ENCODE measurements at regions not wholly inside any gene's neighbourhood (a gene's known extent, or its start where the extent isn't known, plus 50 kb on each side); places are given as distances from the start of the nearest gene placed in this dataset.

DNA sequence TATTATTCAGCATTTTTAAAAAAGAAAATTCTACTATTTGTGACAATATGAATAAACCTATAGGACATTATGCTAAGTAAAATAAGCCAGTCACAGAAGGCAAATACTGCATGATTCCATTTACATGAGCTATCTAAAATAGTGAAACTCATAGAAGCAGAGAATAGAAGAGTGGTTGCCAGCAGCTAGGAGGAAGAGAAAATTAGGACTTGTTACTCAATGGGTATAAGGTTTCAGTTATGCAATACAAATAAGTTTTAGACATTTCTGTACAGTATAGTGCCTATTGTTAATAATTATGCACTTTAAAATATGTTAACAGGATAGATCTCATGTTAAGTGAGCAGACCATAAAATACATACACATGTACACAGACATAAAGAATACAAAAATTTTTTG, 73.8 kb upstream of the SPINK5 start:
- no peaks in the 10 kb centered on the region for H3K27me3 ChIP-seq
- intact Hi-C loops (cut with DNase I) = no loop called here
- ATAC-seq (no peak), DNase-seq (no peak), FAIRE-seq (no peak)
- H3K27ac ChIP-seq = no peak overlapping the region
- no peak overlapping the region for H3K4me3 ChIP-seq
- TF ChIP-seq, protein P1, sequence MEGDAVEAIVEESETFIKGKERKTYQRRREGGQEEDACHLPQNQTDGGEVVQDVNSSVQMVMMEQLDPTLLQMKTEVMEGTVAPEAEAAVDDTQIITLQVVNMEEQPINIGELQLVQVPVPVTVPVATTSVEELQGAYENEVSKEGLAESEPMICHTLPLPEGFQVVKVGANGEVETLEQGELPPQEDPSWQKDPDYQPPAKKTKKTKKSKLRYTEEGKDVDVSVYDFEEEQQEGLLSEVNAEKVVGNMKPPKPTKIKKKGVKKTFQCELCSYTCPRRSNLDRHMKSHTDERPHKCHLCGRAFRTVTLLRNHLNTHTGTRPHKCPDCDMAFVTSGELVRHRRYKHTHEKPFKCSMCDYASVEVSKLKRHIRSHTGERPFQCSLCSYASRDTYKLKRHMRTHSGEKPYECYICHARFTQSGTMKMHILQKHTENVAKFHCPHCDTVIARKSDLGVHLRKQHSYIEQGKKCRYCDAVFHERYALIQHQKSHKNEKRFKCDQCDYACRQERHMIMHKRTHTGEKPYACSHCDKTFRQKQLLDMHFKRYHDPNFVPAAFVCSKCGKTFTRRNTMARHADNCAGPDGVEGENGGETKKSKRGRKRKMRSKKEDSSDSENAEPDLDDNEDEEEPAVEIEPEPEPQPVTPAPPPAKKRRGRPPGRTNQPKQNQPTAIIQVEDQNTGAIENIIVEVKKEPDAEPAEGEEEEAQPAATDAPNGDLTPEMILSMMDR (IDR thresholded peaks at IDR 0.05) = no peak
- H3K36me3 ChIP-seq = no peaks in the 10 kb centered on the region
- H3K4me1 ChIP-seq = no peaks in the 10 kb centered on the region
- H3K9me3 ChIP-seq = no peaks in the 10 kb centered on the region

DNA sequence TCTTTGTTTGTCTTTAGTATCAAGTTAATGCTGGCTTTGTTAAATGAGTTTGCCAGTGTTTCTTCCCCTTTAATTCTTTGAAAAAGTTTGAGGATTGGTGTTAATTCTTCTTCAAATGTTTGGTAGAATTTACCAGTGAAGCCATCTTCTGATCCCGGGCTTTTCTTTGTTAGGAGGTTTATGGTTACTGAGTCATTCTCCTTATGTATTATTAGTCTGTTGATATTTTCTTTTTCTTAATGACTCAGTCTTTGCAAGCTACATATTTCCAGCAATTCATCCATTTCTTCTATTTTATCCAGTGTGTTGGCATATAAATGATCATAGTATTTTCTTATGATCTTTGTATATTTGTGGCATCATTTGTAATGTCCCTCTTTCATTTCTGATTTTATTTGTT, 74.5 kb upstream of the SPINK5 start:
- no peaks in the 10 kb centered on the region for H3K36me3 ChIP-seq
- H3K27me3 ChIP-seq = no peaks in the 10 kb centered on the region
- no peak overlapping the region for H3K27ac ChIP-seq
- H3K4me1 ChIP-seq = no peaks in the 10 kb centered on the region
- no peak for ATAC-seq
- FAIRE-seq = no peak
- no peak overlapping the region for H3K4me3 ChIP-seq
- WGBS, 2 donors = 49 to 79% methylated on average over 1 of the region's 1 CpG
- no peaks in the 10 kb centered on the region for H3K9me3 ChIP-seq
- no peak for DNase-seq
- TF ChIP-seq, protein P1 (IDR thresholded peaks at IDR 0.05) = no peak
- intact Hi-C loops (cut with DNase I) = no loop called here

DNA sequence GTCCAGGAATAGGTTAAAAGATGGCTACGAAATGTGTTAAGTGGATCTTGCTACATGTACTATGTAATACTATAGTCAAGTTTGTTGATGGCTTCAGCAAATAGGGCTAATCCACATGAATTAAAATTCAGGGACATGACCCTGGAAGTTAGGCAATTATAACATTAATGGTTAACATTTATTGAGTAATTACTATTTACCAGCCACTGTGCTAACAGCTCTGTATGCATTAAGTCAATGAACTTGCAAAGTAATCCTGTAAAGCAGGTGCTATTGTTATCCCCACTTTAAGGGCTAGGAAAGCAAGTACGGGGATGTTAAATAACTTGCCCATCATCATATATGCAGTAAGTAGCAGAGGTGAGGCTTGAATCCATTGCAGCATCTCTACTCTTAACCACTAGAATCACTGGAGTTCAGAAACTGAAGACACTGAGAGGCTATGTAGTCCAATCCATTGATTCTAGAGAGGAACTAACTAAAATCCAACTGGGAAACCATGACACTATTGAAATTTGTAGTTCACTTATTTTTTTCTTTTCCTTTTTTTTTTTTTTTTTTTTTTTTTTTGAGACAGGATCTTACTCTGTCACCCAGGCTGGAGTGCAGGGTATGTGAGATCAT, 77.5 kb upstream of the SPINK5 start:
- Histone ChIP-seq H3K27ac (no peak overlapping the region), H3K27me3 (no peaks in the 10 kb centered on the region), H3K9me3 (no peaks in the 10 kb centered on the region), H3K4me1 (no peaks in the 10 kb centered on the region), H3K4me3 (no peak overlapping the region), H3K36me3 (no peaks in the 10 kb centered on the region)
- FAIRE-seq (no peak), DNase-seq (no peak), ATAC-seq (no peak)
- 52 to 59% methylated on average over 2 of the region's 2 CpGs for WGBS, 2 donors
- intact Hi-C loops (cut with DNase I) = no loop called here
- TF ChIP-seq, protein P1 (IDR thresholded peaks at IDR 0.05) = no peak

DNA sequence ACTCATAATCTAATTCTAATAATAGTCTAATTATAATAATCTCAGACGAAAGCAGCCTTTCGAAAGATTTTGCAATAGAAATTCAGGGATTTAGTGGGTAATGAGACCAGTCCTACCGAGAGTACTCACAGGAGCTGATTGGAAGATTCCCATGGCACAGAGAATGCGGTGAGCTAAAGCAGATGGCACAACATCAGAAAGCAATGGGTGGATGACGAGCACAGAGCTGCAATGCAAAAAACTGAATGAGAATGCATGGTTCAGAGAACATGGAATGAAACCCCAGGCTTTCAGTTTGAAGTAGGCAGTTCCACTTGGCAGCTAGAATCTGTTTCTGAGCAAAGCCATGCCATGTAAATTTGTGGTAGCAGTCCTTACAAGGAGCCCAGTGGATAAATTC, 78.2 kb upstream of the SPINK5 start:
- Histone ChIP-seq H3K36me3 (no peaks in the 10 kb centered on the region), H3K9me3 (no peaks in the 10 kb centered on the region), H3K4me1 (no peaks in the 10 kb centered on the region), H3K27ac (no peak overlapping the region), H3K4me3 (no peak overlapping the region), H3K27me3 (no peaks in the 10 kb centered on the region)
- intact Hi-C loops (cut with DNase I) = no loop called here
- TF ChIP-seq, protein P1 (IDR thresholded peaks at IDR 0.05) = no peak
- DNase-seq (no peak), FAIRE-seq (no peak), ATAC-seq (no peak)
- 65 to 88% methylated on average over 5 of the region's 5 CpGs for WGBS, 2 donors

DNA sequence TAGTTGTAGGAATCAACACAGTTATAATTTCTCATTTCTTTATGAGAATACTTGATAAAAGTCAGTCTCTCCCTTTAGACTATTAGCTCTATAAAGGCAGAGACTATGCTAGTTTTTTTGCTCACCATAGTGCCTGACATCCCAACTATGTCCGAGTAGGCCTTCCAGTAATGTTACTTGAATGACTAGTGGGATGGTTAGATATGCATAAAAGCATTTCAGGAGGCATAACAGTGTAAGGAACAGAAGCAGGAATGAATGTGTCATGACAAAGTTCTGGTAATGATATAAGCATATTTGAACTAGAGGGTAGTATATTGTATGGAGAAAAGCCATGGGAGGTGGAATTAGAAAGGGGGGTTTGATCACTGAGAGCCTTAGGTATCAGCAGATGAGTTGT, 77.4 kb upstream of the C5orf46 start:
- TF ChIP-seq, protein P1 (IDR thresholded peaks at IDR 0.05) = no peak
- FAIRE-seq (no peak), ATAC-seq (no peak), DNase-seq (no peak)
- no peak overlapping the region for H3K27ac ChIP-seq
- H3K9me3 ChIP-seq = no peaks in the 10 kb centered on the region
- 84 to 87% methylated on average over 1 of the region's 1 CpG for WGBS, 2 donors
- intact Hi-C loops (cut with DNase I) = no loop called here
- no peaks in the 10 kb centered on the region for H3K27me3 ChIP-seq
- no peaks in the 10 kb centered on the region for H3K4me1 ChIP-seq
- H3K4me3 ChIP-seq = no peak overlapping the region
- H3K36me3 ChIP-seq = no peaks in the 10 kb centered on the region
